GM19455 (cell line): ENCODE measurements at regions not wholly inside any gene's neighbourhood (a gene's known extent, or its start where the extent isn't known, plus 50 kb on each side); places are given as distances from the start of the nearest gene placed in this dataset.
"Not testable (repeated sequence)": the region's sequence is repeated elsewhere in the genome, so short reads cannot be mapped to it uniquely, and the experiment has no call there.

ENCODE experiments used
- ATAC-seq: cut with Tn5 transposase; IDR thresholded peaks from one replicate; pipeline ENCODE4 v1.9.1; 2021; ENCODE audit not compliant: unreplicated experiment

DNA sequence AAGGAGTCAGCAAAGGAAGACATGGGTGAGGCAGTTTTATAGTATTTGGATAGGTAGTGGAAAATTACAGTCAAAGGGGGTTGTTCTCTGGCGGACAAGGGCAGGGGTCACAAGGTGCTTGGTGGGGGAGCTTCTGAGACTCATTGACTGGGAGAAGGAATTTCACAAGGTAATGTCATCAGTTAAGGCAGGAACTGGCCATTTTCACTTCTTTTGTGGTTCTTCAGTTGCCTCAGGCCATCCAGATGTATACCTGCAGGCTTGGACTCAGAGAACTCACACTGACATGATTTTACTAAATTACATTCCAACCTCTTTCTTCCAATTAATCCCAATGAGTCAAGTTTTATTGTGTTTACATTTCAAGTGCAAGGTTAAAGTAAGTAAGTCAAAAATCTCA, 240.5 kb upstream of the API5 start:
- no peak for ATAC-seq

DNA sequence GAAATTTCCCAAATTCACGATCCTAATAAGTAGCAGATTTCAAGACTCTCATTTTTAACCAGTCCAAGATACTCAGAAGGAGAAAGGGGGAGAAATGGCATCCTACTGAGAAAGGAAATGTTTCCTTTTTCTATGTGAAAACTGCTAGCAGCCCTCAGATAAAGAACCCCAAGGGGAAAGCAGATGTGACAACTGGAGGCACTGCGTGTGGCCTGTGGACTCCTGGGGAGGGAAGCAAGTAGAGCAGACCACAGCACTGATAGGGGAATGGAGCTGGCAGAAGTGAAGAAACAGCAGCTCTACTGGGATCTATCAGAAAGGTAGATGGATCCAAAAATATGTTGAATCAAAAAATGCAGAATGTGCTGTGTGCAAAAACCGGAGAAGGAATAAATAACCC, 239.7 kb upstream of the API5 start:
- no peak for ATAC-seq

DNA sequence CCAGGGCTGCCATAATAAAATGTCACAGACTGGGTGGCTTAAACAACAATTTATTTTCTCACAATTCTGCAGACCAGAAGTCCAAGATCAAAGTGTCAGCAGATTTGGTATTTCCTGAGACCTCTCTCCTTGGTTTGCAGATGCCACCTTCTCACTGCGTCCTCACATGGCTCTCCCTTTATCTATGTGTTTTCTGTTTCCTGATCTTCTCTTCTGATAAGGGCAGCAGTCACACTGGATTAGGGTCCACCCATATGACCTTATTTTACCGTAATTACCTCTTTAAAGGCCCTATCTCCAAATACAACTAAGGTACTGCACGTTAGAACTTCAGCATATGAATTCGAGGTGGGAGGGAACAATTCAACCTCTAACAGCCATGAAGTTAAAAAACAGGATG, 238.9 kb upstream of the API5 start:
- ATAC-seq, result no peak

DNA sequence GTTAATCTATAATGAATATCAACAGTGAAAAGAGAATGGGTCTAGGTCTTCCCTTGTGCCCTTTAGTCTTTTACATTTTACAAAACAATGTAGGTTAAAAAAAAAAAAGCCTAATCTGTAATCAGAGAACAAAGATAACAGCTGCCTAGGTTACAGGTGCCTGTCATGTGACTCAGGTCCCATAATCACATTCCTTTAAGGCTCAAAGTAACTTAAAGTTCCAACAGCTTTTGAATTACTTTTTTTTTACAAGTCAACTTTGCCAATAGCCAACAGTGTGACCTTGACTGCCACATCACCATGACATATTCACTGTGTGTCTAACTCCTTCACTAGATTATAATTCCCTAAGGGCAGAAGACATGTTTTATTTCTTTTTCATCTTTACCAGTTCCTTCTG, 237.0 kb upstream of the API5 start:
- no peak for ATAC-seq

DNA sequence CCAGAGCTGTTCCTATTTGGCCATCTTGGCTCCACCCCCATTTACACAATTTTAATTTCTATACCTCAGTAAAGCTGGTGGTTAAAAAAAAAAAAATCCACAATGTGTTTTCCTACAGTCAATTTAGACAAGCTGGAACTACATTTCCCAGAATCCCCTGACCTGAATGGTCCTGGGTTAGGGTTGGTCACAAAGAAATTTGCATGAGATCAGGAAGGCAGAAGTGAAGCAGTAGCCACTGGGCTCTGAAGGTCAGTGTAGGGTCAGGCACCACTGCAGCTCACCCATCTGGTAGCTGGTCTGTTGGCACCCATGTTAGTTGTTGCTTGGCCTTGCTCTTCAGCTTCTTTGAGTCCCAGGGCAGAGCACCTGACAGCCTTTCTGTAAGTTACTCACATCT, 210.7 kb upstream of the API5 start:
- ATAC-seq, result no peak

DNA sequence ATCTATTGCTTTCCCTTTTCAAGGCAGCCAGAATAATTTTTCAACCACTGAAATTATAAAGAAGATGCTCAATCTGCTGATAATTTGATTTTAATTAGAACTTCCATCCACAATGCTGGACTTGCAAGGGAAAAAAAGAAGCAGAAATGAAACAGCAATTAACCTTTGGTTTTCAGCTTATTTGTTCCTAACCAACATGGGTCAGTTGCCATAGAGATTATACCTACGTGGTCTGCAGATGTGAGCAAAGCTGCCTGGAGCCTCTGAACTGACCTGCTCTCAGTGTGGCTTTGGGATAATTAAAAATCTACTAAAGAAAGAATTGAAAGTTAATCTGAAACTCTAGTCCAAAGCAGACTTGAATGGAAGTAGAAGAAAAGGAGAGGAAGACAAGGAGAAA, 195.7 kb upstream of the API5 start:
- ATAC-seq, result no peak

DNA sequence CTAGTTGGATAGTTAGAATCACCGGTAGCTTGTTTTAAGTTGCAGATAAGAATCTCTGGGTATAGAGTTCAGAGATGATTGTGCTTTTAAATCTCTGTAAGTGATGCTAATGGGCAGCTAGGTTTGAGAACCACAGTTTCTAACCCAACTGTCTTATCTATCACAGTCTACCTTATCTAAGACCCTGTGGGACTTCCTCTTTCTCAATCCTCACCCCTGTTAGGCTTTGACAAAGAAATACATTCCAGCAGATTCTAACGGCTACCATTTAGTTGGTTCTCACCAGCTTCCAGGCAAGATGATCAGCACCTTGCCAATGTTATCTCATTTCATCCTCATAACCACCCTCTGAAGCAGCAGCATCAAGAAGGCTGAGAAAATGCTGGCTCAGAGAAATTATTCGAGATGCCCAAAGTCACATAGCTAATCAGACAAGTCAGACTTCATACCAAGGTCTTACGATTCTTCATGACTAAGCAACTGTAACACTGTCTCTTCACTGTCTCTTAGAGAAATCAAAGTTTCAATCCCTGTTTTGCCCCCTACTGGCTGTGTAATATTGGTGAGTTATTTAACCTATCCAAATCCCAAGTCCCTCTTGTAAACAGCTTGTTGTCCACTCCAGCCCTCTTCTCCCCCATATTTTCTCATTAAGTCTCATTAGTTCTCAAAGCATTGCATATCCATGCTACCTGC, 192.4 kb upstream of the API5 start:
- ATAC-seq, result no peak

DNA sequence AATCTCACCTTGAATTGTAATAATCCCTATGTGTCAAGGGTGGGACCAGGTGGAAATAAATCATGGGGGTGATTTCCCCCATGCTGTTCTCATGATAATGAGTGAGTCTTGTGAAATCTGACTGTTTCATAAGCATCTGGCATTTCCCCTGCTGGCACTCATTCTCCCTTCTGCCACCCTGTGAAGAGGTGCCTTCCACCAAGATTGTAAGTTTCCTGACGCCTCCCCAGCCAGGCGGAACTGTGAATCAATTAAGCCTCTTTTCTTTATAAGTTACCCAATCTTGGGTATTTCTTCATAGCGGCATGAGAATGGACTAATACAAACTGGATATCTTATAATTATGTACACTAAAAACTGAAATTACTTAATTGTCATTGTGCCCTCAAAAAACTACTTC, 189.2 kb upstream of the API5 start:
- ATAC-seq, result no peak

DNA sequence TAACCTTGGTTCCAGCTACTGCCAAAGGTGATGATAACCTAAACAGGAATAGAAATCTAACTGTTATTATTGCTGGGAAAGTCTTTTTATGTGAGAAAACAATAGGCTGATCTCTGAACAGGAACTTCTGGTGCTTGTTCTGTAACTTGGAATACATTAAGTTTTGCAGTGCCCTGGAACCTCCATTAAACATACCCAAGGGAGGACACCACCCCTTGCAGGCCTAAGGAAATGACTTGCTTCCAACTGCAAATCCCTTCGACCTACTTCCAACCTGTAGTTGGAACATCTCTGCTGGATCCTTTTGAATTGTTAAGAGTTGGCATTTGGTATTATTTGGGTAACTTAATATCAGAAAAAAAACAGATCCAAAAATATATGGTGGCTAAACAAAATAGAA, 188.4 kb upstream of the API5 start:
- ATAC-seq, result no peak

DNA sequence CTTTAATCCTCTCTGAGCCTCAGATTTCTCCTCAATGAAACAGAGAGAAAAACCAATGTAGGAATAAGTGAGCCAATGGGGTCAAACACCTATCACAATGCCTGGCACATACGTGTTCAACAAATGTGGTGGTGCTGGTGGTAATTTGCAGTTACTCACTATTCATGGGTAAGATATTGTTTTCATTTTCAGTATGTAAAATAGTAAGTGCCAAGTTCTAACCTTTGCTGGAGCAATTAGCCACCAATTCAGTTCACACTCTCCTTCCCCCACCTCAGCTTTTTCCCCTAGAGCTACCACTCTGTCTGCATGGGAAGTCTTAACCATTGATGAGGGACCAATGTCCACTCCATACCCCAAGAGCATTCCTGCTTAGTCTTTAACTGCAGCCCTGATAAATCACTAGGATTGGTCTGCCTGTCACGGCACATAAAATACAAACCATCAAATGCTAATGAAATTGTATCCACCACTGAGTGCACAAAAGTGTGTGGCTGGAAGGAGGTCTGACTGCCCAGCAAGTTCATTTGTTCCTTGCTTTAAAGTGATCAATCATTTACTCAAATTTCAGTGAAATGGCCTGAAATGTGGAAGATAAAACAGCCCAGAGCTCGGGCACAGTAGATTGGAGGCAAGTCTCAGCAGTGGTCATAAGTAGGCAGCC, 187.4 kb upstream of the API5 start:
- no peak for ATAC-seq

DNA sequence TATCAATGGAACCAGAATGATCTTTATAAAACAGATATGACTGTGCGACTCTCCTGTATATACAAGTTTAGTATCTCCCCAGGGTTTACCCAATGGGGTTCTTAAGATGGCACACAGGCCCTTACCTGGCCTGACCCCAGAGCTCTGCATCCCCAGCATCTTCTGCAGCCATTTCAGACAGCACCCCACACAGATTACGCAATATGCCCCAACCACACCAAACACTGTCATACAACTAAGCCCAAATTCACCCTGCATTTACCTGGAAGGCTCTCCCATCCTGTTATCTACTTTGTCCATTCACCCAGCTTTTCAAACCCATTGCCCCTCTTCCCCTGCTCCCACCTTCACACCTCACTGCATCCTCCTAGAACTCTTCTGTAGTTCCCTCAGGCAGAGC, 182.5 kb upstream of the API5 start:
- ATAC-seq, result no peak

DNA sequence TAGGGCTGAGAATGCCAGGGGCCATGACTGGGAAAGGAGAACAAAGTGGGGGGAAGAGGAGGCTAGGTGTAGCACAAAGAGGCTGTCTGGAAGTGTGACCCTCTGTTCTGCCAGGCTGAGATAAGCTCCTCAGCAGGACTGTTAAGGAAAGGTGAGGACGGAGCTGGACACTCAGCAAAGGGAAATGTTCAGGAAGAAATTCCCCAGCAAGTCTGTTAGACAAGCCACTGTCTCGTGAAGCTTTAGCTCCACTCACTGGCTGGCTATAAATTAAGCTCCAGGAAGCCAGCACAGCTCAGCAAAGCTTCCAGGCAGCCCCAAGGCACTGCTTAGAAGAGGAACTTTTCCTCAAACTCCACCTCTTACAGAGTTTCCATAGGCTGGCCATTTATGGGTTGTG, 181.2 kb upstream of the API5 start:
- ATAC-seq, result no peak

DNA sequence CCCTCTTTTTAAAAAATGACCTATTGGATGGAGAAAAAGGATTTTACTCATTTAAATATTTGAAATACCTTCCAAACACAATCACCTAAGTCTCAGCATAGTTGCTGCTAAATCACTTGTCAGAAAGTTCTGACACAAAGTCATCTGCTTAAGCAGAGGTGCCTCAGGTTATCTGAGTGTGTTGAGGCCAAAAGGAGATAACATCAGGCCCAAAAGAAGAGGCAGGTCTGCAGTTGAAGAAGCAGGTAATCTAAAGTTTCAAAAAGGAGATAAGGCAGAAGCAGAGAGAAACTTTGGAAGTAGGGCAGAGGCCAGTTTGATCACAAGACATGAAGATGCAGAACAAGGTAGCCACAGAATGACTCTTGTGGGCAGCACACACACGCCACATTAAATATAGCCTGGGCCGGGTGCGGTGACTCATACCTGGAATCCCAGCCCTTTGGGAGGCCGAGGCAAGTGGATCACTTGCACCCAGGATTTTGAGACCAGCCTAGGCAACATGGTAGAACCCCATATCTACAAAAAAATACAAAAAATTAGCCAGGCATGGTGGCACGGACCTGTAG, 175.7 kb upstream of the API5 start:
- no peak for ATAC-seq

DNA sequence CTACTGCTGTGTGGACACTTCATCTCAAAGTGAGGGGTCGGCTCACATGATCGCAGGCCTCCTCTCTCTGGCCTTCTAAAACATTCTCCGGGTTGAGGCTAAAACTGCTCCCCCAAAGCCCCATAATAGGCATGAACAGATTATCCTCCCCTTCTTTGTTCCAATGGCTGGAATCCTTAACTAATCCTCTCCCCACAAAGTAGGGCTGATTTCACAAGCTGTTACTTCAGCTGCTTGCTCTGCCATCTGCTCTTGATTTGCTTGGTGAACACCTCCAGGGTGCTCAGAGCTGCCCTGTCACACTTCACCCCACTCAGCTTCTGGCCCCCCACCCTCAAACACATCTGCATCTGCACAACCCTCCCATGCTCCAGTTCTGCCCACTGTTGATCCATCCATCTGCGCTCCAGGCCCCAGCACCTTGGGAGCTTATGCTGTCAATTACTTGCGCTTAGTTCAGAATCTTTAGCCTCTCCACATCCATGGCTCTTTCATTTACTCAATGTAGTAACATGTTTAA, 173.1 kb upstream of the API5 start:
- ATAC-seq, result no peak

DNA sequence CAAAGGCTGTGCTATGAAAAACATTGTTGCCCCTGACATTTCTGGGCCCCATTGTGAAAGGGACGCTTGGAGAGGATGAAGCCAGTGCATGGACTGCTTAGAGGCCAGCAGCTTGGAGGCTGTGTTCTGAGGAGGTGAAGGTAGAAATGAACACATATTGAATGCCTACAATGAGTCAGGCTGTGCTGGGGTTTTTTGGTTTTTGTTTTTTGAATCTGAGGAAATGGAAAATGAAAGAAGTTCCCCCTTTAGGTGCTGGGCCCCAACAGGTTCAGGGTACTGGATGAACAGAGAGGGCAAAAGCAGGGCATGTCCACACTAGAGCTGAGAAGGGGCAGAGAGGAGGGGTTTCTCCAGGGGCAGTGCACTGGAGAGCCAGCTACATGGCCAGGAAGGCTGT, 166.1 kb upstream of the API5 start:
- ATAC-seq, result peak; percentile 82

DNA sequence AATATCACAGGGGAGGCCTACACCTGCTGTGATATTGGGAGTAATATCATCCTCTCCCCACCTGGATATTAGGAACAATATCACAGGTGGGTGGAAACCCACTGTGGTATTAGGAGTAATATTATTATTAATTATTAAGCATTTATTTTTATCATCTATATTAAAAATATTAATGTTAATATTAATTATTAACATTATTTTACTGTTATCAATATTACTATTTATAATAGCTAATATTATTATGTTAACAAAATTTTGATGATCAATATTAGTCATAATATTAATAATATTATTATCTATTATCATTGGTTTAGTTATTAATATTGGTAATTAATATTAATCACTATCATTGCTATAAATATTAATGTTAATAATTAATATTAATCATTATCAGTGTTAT, 161.1 kb upstream of the API5 start:
- ATAC-seq, result no peak

DNA sequence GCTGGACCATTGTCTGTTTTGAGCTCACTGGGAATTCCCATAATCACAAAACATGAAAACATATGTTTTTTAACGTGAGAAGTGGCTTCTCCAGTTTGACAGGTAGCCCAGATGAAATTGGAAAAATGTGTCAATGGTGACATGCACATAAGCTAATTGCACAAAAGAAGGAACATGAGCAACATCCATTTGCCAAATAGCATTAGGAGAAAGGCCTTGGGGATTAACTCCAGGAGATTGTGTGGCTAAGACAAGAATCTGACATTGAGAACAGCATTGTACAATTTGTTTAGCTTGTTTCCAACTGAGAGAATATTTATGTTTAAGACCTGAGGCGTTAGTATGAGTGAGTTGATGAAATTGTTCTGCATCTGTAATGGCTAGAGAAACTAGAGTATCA, 147.0 kb upstream of the API5 start:
- ATAC-seq, result no peak

DNA sequence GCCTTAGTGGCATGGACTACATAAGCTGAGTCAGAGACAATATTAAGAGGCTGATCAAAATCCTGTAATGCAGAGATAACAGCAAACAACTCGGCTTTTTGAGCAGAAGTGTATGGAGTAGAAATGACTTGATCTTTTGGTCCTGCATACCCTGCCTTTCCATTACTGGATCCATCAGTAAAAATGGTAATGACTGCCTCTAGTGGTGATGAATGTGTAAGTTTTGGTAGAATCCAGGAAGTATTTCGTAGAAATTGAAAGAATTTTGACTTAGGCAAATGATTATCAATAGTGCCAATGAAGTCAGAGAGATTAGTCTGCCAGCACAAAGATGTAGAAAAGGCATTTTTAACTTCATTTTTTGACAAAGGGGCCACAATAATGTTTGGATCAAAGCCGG, 146.4 kb upstream of the API5 start:
- not testable (repeated sequence) for ATAC-seq

DNA sequence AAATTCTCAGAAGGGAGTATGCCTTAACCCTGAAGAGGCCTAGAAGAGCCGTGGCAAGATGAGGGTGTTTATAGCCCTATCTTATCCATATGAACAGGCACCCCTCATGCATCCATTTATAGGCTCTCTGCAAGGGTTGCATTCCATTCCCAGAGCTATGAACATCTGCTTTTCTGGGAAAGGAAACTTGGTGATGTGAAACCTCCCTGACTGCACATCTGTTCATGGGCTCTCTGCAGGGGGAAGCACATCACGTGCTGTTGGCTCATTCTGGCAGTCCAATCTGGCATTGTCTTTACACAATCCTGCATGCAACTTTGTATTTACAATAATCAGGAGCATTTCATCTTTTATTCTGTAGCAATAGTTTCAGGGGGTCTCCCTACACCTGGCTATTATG, 143.6 kb upstream of the API5 start:
- ATAC-seq, result not testable (repeated sequence)

DNA sequence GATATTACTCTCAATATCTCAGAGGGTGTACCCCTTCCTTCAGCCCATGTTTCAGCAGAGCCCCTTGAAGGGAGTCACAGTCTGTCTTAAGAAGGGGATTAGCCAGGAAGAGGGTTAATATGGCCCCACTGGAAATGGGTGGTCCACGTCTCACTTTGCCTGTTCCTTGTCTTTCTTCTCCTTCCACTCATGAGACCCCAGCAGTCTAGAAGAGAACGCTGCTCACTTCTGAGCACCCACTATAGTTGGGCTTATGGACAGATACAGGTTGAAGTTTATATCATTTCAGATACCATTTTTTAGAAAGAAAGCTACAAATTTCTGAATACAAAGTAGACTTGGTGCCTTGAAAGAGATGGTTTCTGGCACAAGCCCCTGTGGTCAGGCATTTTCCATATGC, 139.3 kb upstream of the API5 start:
- no peak for ATAC-seq

DNA sequence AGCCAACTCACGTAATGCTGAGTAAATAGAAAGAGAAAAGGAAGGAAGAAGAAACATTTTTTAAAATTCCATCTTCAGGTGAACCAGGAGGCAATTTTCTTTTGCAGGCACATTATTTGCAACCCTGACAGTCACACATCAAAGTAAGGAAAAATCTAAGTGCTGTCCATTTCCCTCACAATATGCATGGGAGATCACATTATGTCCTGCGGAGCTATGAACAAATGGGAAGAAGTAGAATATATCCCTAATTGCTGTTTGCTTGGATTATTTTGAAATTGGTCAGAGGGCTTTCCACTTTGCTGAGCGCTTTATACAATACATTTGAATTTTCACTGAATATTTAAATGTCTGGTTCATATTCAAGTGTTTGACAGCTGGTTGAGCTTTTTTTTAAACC, 133.8 kb upstream of the API5 start:
- no peak for ATAC-seq

DNA sequence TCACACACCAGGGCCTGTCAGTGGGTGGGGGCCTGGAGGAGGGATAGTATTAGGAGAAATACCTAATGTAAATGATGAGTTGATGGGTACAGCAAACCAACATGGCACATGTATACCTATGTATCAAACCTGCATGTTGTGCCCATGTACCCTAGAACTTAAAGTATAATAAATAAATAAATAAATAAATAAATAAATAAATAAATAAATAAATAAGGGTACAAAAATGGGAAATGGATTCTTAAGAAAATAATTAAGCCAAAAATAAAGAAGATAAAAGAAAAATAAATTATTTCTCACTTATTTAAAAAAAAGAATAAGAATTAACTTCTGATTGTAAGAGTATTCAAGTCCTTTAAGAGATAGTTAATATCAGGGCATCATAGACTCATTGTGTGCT, 117.3 kb upstream of the API5 start:
- not testable (repeated sequence) for ATAC-seq

DNA sequence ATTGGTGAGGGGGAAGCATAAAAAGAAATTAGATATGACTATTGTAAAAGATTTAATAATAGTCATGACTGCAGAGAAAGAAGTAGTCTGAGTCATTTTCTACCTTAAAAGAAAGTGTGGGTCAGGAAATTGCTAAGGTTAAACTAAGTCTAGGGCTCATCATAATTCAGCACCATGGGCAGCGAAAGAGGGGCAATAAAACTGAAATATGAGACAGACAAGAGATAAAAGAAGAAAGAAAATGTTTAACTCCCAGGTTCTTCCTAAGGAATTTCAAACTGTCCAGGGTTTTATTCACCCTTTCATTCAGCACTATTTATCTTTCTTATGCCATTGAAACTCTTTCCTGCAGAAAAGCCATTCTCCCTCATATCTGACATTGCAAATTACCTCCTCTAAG, 114.4 kb upstream of the API5 start:
- no peak for ATAC-seq
